Fibroblast of lung (primary cell): ENCODE measurements at regions not wholly inside any gene's neighbourhood (a gene's known extent, or its start where the extent isn't known, plus 50 kb on each side); places are given as distances from the start of the nearest gene placed in this dataset.

Source experiments
- EZH2 ChIP-seq: IDR thresholded peaks from 2 replicates; pipeline ENCODE4 v1.5.1; 2012; ENCODE audit warnings: low read length, control low read depth, mild to moderate bottlenecking; ENCODE audit errors: missing control alignments
- TF ChIP-seq, protein P1 (sequence below), 2 donors: IDR thresholded peaks in 1 of 2; conservative IDR thresholded peaks in 1 of 2; 1 replicate in 1 of 2; 2 replicates in 1 of 2; pipeline ENCODE4 v1.5.1; 2011 to 2012; ENCODE audit warnings: low read length in 2 of 2, control low read depth in 1 of 2, inconsistent platforms in 1 of 2, low read depth in 1 of 2, mild to moderate bottlenecking in 1 of 2

- TF ChIP-seq, protein P1, sequence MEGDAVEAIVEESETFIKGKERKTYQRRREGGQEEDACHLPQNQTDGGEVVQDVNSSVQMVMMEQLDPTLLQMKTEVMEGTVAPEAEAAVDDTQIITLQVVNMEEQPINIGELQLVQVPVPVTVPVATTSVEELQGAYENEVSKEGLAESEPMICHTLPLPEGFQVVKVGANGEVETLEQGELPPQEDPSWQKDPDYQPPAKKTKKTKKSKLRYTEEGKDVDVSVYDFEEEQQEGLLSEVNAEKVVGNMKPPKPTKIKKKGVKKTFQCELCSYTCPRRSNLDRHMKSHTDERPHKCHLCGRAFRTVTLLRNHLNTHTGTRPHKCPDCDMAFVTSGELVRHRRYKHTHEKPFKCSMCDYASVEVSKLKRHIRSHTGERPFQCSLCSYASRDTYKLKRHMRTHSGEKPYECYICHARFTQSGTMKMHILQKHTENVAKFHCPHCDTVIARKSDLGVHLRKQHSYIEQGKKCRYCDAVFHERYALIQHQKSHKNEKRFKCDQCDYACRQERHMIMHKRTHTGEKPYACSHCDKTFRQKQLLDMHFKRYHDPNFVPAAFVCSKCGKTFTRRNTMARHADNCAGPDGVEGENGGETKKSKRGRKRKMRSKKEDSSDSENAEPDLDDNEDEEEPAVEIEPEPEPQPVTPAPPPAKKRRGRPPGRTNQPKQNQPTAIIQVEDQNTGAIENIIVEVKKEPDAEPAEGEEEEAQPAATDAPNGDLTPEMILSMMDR (conservative IDR thresholded peaks at IDR 0.05 in 1 of 2, IDR thresholded peaks at IDR 0.05 in 1 of 2; ENCODE audit: low read depth in 1 of 2, low read length in 2 of 2), result no peak
- no peak for TF ChIP-seq EZH2
These were observed 60.4 kb upstream of the BACE2 start for GRCh38 chr21:41107602-41108001.
